GM10248 (cell line): ENCODE measurements at regions not wholly inside any gene's neighbourhood (a gene's known extent, or its start where the extent isn't known, plus 50 kb on each side); places are given as distances from the start of the nearest gene placed in this dataset.

Experiments
- CTCF ChIA-PET: fragments of 300-600 bp; sonication (Branson Sonifier 250); formaldehyde crosslinking; extraction: SDS; loops from one replicate; lab custom pipeline; 2021; ENCODE audit warnings: antibody characterized with exemption; lab: Yijun Ruan, JAX
- POLR2A ChIA-PET: fragments of 350-650 bp; sonication (Branson Sonifier 250); formaldehyde crosslinking; extraction: SDS; loops from one replicate; lab custom pipeline; 2020; ENCODE audit warnings: antibody characterized with exemption; lab: Yijun Ruan, JAX
- DNase-seq: peaks from one replicate; pipeline ENCODE4 v3.0.0; 2012; ENCODE audit errors: extremely low spot score
- TF ChIP-seq, protein P1 (sequence below): IDR thresholded peaks from 2 replicates; pipeline ENCODE4 v1.5.1; 2012; ENCODE audit warnings: mild to moderate bottlenecking, low read depth; ENCODE audit errors: extremely low read depth, missing control alignments, control extremely low read depth

DNA sequence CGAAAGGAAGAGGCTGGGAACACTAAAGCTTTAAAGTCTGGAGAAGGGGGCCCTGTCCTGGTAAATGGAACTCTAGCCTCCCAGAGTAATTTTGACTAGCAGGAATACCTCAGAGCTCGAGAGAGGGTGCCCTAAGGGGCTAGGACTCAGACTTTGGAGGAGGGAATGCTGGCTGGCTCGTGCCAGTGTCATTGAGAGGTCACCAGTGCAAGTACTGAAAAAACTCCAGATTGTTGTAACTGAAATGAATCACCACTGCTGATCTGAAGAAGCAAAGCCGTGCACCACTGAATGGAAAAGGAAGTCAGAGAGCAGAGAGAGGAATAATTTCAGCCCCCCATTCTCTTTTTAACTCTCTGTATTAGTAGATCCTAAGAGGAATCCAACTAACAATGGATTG is 690.2 kb downstream of the FAT4 start:
- ChIA-PET POLR2A (no interaction called here), CTCF (no interaction called here)
- DNase-seq: no peak
- TF ChIP-seq, protein P1, sequence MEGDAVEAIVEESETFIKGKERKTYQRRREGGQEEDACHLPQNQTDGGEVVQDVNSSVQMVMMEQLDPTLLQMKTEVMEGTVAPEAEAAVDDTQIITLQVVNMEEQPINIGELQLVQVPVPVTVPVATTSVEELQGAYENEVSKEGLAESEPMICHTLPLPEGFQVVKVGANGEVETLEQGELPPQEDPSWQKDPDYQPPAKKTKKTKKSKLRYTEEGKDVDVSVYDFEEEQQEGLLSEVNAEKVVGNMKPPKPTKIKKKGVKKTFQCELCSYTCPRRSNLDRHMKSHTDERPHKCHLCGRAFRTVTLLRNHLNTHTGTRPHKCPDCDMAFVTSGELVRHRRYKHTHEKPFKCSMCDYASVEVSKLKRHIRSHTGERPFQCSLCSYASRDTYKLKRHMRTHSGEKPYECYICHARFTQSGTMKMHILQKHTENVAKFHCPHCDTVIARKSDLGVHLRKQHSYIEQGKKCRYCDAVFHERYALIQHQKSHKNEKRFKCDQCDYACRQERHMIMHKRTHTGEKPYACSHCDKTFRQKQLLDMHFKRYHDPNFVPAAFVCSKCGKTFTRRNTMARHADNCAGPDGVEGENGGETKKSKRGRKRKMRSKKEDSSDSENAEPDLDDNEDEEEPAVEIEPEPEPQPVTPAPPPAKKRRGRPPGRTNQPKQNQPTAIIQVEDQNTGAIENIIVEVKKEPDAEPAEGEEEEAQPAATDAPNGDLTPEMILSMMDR: no peak

DNA sequence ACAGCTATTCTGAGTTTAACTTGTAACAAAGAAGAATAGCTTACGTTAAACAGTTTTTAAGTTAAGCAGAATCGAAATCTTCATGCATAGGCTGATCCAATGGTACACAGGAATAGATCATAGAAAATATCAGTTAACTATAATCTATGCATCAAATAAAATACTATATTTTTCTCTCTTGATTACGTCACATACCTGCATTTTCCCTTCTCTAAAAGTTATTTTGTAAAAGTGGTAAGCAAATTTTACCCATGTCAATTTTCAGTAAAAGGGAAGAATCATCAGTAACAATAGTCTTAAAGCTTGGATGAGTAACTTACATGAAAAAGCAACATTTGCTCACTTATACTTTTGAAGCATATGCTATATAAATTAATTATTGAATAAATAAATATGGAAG is 692.4 kb downstream of the FAT4 start:
- TF ChIP-seq, protein P1: no peak
- ChIA-PET POLR2A (no interaction called here), CTCF (no interaction called here)
- DNase-seq: no peak

DNA sequence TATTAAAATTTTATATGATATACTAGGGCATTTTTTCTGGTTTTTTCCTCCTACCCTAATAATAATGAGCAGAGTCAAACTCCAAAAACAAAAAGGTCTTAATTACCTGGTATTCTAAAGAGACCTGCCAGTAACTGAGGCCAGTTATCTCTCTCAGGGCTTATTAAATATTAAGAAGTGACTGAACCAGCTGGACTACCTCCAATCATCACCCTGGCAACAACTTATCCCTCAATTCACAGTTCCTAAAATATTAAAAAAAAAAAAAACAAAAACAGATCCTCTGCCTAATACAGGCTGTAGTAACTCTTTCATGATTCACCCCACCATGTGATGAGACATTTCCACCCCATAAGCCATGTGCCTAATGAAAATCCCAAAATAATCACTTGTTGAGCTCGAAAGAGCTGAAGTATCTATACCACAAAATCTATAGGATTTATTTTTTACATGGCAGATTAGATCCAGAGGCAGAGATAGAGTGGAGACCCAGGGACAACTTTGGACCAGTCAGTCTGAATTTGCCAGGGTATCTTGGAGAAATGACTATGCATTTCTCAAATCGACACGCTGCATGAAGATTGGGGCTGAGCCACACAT is 698.0 kb downstream of the FAT4 start:
- POLR2A ChIA-PET: no interaction called here
- TF ChIP-seq, protein P1: no peak
- CTCF ChIA-PET: no interaction called here
- DNase-seq: no peak

DNA sequence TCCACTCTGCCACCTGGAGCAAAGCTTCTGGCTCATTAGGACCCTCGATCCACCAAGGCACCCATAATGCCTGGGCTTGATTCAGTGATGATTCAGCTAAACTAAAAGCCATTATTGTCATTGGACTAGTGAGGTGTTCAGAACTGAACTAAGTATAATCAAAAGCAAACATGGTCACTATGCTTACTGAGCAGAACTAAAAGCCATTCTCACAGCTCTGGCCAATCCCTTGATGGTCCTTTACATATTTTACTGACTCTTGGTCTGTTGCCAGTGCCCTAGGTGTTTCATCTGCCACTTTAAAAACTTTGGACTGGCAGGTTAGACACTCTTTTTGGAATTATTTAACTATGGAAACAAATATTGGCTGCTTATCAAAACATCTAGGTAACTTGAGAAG is 703.5 kb downstream of the FAT4 start:
- POLR2A ChIA-PET: no interaction called here
- TF ChIP-seq, protein P1: no peak
- no peak for DNase-seq
- CTCF ChIA-PET: no interaction called here

DNA sequence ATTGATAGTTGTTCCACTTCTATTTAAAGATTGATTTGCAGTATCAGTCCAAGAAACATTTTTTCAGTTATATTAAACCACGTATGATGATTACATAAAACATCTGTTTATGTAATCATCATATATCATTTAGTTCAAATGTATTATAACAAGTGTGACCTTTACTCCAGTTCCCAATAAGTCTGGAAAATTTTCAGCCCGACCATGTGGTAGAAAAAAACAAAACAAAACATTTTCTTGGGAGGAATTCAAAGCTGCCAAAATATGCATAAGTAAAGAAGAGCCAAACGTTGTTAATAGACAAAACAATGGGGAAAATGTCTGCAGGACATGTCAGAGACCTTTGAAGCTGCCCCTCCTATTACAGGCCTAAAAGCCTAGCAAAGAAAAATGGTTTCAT is 709.1 kb downstream of the FAT4 start:
- CTCF ChIA-PET: no interaction called here
- POLR2A ChIA-PET: no interaction called here
- TF ChIP-seq, protein P1: no peak
- DNase-seq: no peak

DNA sequence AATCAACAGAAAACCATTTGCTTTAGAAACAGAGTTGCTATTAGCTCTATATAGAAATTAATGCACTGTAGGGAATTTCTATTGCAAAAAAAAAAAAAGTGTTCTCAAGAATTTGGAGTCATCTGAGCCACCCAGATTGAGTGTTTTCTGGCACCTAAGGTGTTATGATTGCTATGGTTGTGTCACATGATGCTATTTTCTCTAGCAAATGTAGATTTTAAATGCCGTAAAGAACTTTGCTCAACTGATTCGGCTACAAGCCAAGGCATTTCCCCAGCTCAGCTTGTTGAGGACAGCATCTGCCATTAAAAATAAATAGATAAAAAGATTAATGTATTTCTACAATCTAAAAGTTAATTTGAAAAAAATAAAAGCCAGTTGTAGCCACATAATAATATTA is 712.8 kb downstream of the FAT4 start:
- POLR2A ChIA-PET: no interaction called here
- CTCF ChIA-PET: no interaction called here
- TF ChIP-seq, protein P1: no peak
- DNase-seq: no peak
